Peyer's patch (tissue), 4 donors: ENCODE measurements at regions not wholly inside any gene's neighbourhood (a gene's known extent, or its start where the extent isn't known, plus 50 kb on each side); places are given as distances from the start of the nearest gene placed in this dataset.

ENCODE experiments used
- CTCF ChIP-seq, 6 experiments: fragments of 450-650 bp in 4 of 6; fragments of 200-600 bp in 2 of 6; sonication (generic) in 1 of 6; IDR thresholded peaks; one replicate each; pipeline ENCODE4 v1.5.1; 2017 to 2019; ENCODE audit warnings: antibody characterized with exemption in 6 of 6, mild to moderate bottlenecking in 3 of 6, moderate library complexity in 1 of 6
- POLR2A ChIP-seq, 2 donors: fragments of 450-650 bp; IDR thresholded peaks; one replicate each; pipeline ENCODE4 v1.5.1; 2017; ENCODE audit warnings: antibody characterized with exemption in 2 of 2, mild to moderate bottlenecking in 2 of 2, moderate library complexity in 2 of 2

- no peak for TF ChIP-seq CTCF (IDR thresholded peaks at IDR 0.05)
- TF ChIP-seq POLR2A (IDR thresholded peaks at IDR 0.05) = no peak
These were observed 93.7 kb downstream of the C4orf33 start for GRCh38 chr4:129189630-129190029.
